GM12874 (cell line): ENCODE measurements at regions not wholly inside any gene's neighbourhood (a gene's known extent, or its start where the extent isn't known, plus 50 kb on each side); places are given as distances from the start of the nearest gene placed in this dataset.

Experiments used
- CTCF ChIP-seq: IDR thresholded peaks from 2 replicates; pipeline ENCODE4 v1.5.1; 2011; ENCODE audit warnings: low read depth, mild to moderate bottlenecking, control low read depth, low read length, moderate library complexity; ENCODE audit not compliant: insufficient read depth

- TF ChIP-seq CTCF: no peak
These were observed 320.5 kb upstream of the UMPS start for GRCh38 chr3:124409650-124410275.

GRCh38 chr3:124410471-124410870, 319.8 kb upstream of the UMPS start:
- TF ChIP-seq CTCF: no peak

DNA sequence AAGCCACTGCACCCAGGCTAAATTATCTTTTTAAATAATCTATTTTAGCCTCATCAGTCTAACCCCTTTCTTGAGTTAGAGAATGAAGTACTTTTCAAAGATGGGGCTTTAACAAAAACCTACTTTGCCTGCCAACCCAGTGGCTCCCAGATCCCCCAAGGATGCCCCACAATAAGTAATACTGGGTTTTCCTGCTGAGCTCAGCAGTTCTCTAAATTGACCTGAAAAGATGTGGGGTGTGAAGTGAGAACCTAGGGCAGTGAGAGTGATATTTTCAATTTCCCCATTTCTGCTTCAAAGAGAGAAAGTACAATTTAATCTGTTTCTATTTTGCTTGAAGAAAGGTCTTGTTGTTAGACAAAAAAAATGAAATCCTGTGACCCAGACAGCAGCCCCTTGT, 318.5 kb upstream of the UMPS start:
- no peak for TF ChIP-seq CTCF

- TF ChIP-seq CTCF: no peak
These were observed 317.6 kb upstream of the UMPS start for GRCh38 chr3:124412644-124413043.

GRCh38 chr3:124413393-124413792, 316.9 kb upstream of the UMPS start:
- TF ChIP-seq CTCF: no peak

- no peak for TF ChIP-seq CTCF
These were observed 316.2 kb upstream of the UMPS start for GRCh38 chr3:124413989-124414598.

DNA sequence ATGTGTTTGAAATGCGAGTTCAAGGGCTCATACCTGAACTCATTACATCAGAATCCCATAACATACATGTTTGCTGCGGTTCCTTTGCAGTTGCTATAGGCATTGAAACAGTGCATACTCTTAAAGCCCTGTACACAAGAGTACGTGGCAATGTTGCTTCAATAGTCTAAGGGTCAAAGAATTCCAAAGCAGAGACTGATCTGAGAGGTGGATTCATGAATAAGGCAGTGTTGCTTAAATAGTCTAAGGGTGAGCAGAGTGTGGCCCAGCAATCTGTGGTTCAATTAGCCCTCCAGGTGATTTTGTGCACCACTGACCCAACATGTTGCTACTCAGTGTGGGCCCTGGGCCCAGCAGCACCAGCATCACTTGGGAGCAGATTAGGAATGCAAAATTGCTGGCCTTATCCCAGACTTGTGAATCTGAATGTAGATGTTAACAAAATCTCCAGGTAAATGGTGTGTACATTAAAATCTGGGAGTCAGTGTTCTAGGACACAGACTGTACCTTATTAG, 314.7 kb upstream of the UMPS start:
- no peak for TF ChIP-seq CTCF
